Neuron (in vitro differentiated cells): ENCODE measurements at regions not wholly inside any gene's neighbourhood (a gene's known extent, or its start where the extent isn't known, plus 50 kb on each side); places are given as distances from the start of the nearest gene placed in this dataset.

ENCODE experiments used
- H2AFZ ChIP-seq: one replicate; pipeline ENCODE4 v1.6.1; 2013; ENCODE audit warnings: low read depth, mild to moderate bottlenecking, inconsistent platforms, low read length, moderate library complexity
- H3K27me3 ChIP-seq: one replicate; pipeline ENCODE4 v1.6.1; 2013; ENCODE audit warnings: low read length; ENCODE audit not compliant: insufficient read depth
- H3K36me3 ChIP-seq: one replicate; pipeline ENCODE4 v1.6.1; 2013; ENCODE audit warnings: low read length; ENCODE audit not compliant: insufficient read depth
- H3K4me1 ChIP-seq: one replicate; pipeline ENCODE4 v1.6.1; 2013; ENCODE audit warnings: low read length; ENCODE audit not compliant: insufficient read depth
- H3K4me3 ChIP-seq: 2 replicates; pipeline ENCODE4 v1.5.1; 2013; ENCODE audit warnings: mild to moderate bottlenecking, low read length, moderate library complexity
- H3K9me3 ChIP-seq: one replicate; pipeline ENCODE4 v1.6.1; 2013; ENCODE audit warnings: low read length

GRCh38 chr2:21515903-21516302 is 392.1 kb downstream of the TDRD15 start:
- no peak overlapping the region for H2AFZ ChIP-seq
- H3K36me3 ChIP-seq = no peaks in the 10 kb centered on the region
- no peaks in the 10 kb centered on the region for H3K4me1 ChIP-seq
- no peaks in the 10 kb centered on the region for H3K27me3 ChIP-seq
- H3K9me3 ChIP-seq = no peaks in the 10 kb centered on the region
- H3K4me3 ChIP-seq = no peak overlapping the region

GRCh38 chr2:21519412-21519811 is 395.6 kb downstream of the TDRD15 start:
- Histone ChIP-seq H3K36me3 (no peaks in the 10 kb centered on the region), H3K4me1 (no peaks in the 10 kb centered on the region), H3K4me3 (no peak overlapping the region), H3K9me3 (no peaks in the 10 kb centered on the region), H3K27me3 (no peaks in the 10 kb centered on the region), H2AFZ (no peak overlapping the region)

GRCh38 chr2:21519821-21520220 is 396.1 kb downstream of the TDRD15 start:
- Histone ChIP-seq H3K27me3 (no peaks in the 10 kb centered on the region), H3K4me1 (no peaks in the 10 kb centered on the region), H3K9me3 (no peaks in the 10 kb centered on the region), H3K4me3 (no peak overlapping the region), H3K36me3 (no peaks in the 10 kb centered on the region), H2AFZ (no peak overlapping the region)

- Histone ChIP-seq H3K4me3 (no peak overlapping the region), H2AFZ (no peak overlapping the region), H3K9me3 (peaks cover 6% of the 10 kb centered on the region), H3K36me3 (no peaks in the 10 kb centered on the region), H3K4me1 (no peaks in the 10 kb centered on the region), H3K27me3 (no peaks in the 10 kb centered on the region)
These were observed 412.1 kb downstream of the TDRD15 start for GRCh38 chr2:21535826-21536225.

GRCh38 chr2:21539685-21540084 is 415.9 kb downstream of the TDRD15 start:
- no peak overlapping the region for H2AFZ ChIP-seq

GRCh38 chr2:21543630-21544029 is 419.9 kb downstream of the TDRD15 start:
- Histone ChIP-seq H3K9me3 (no peaks in the 10 kb centered on the region), H3K4me3 (no peak overlapping the region), H2AFZ (no peak overlapping the region), H3K27me3 (no peaks in the 10 kb centered on the region), H3K36me3 (no peaks in the 10 kb centered on the region), H3K4me1 (no peaks in the 10 kb centered on the region)

More at GRCh38 chr2:21539685-21540084, 415.9 kb downstream of the TDRD15 start:
- no peak overlapping the region for H3K4me3 ChIP-seq
- H3K36me3 ChIP-seq = no peaks in the 10 kb centered on the region
- no peaks in the 10 kb centered on the region for H3K4me1 ChIP-seq
- peaks cover 6% of the 10 kb centered on the region for H3K9me3 ChIP-seq
- no peaks in the 10 kb centered on the region for H3K27me3 ChIP-seq

GRCh38 chr2:21544392-21544791 is 420.6 kb downstream of the TDRD15 start:
- Histone ChIP-seq H2AFZ (no peak overlapping the region), H3K9me3 (no peaks in the 10 kb centered on the region), H3K36me3 (no peaks in the 10 kb centered on the region), H3K27me3 (no peaks in the 10 kb centered on the region), H3K4me1 (no peaks in the 10 kb centered on the region), H3K4me3 (no peak overlapping the region)

GRCh38 chr2:21552981-21553380 is 429.2 kb downstream of the TDRD15 start:
- Histone ChIP-seq H3K36me3 (no peaks in the 10 kb centered on the region), H3K9me3 (no peaks in the 10 kb centered on the region), H3K4me3 (no peak overlapping the region), H3K27me3 (no peaks in the 10 kb centered on the region), H3K4me1 (no peaks in the 10 kb centered on the region), H2AFZ (no peak overlapping the region)

GRCh38 chr2:21559351-21559750 is 435.6 kb downstream of the TDRD15 start:
- H3K9me3 ChIP-seq = no peaks in the 10 kb centered on the region
- H3K36me3 ChIP-seq = no peaks in the 10 kb centered on the region
- H3K27me3 ChIP-seq = no peaks in the 10 kb centered on the region
- no peak overlapping the region for H3K4me3 ChIP-seq
- no peak overlapping the region for H2AFZ ChIP-seq
- no peaks in the 10 kb centered on the region for H3K4me1 ChIP-seq

GRCh38 chr2:21561965-21562364 is 438.2 kb downstream of the TDRD15 start:
- Histone ChIP-seq H3K27me3 (no peaks in the 10 kb centered on the region), H3K4me1 (no peaks in the 10 kb centered on the region), H2AFZ (no peak overlapping the region), H3K36me3 (no peaks in the 10 kb centered on the region), H3K4me3 (no peak overlapping the region), H3K9me3 (no peaks in the 10 kb centered on the region)

GRCh38 chr2:21567395-21567794 is 443.6 kb downstream of the TDRD15 start:
- Histone ChIP-seq H3K27me3 (no peaks in the 10 kb centered on the region), H3K36me3 (no peaks in the 10 kb centered on the region), H3K4me1 (no peaks in the 10 kb centered on the region), H3K4me3 (no peak overlapping the region), H3K9me3 (no peaks in the 10 kb centered on the region), H2AFZ (no peak overlapping the region)

- Histone ChIP-seq H3K36me3 (no peaks in the 10 kb centered on the region), H3K9me3 (no peaks in the 10 kb centered on the region), H3K27me3 (no peaks in the 10 kb centered on the region), H3K4me3 (no peak overlapping the region), H3K4me1 (no peaks in the 10 kb centered on the region), H2AFZ (no peak overlapping the region)
These were observed 447.9 kb downstream of the TDRD15 start for GRCh38 chr2:21571686-21572085.

- Histone ChIP-seq H3K9me3 (no peaks in the 10 kb centered on the region), H2AFZ (no peak overlapping the region), H3K27me3 (no peaks in the 10 kb centered on the region), H3K36me3 (no peaks in the 10 kb centered on the region), H3K4me3 (no peak overlapping the region), H3K4me1 (no peaks in the 10 kb centered on the region)
These were observed 456.6 kb downstream of the TDRD15 start for GRCh38 chr2:21580391-21580790.

- Histone ChIP-seq H3K9me3 (no peaks in the 10 kb centered on the region), H3K36me3 (no peaks in the 10 kb centered on the region), H3K4me3 (no peak overlapping the region), H2AFZ (no peak overlapping the region), H3K4me1 (no peaks in the 10 kb centered on the region), H3K27me3 (no peaks in the 10 kb centered on the region)
These were observed 462.1 kb downstream of the TDRD15 start for GRCh38 chr2:21585881-21586280.
